Spleen (tissue), 7 donors: ENCODE measurements at regions not wholly inside any gene's neighbourhood (a gene's known extent, or its start where the extent isn't known, plus 50 kb on each side); places are given as distances from the start of the nearest gene placed in this dataset.

Experiments
- CTCF ChIP-seq, 11 experiments: fragments of 200-600 bp in 7 of 11; fragments of 450-650 bp in 4 of 11; sonication (generic) in 4 of 11; IDR thresholded peaks in 8 of 11; conservative IDR thresholded peaks in 3 of 11; 1 replicate in 7 of 11; 2 replicates in 4 of 11; pipeline versions ENCODE4 v1.4.0 to v1.8.0; 2016 to 2021; ENCODE audit warnings: antibody characterized with exemption in 11 of 11, inconsistent platforms in 4 of 11, mild to moderate bottlenecking in 1 of 11
- POLR2A ChIP-seq, 3 donors: fragments of 450-650 bp; IDR thresholded peaks; one replicate each; pipeline ENCODE4 v1.5.1; 2017; ENCODE audit warnings: antibody characterized with exemption in 3 of 3, mild to moderate bottlenecking in 1 of 3
- POLR2AphosphoS5 ChIP-seq, 3 donors: sonication (generic); formaldehyde crosslinking; IDR thresholded peaks; one replicate each; pipeline ENCODE4 v1.5.1; 2017; ENCODE audit warnings: antibody characterized with exemption in 3 of 3
- donor health status: DM: no; HTN: no; CAD: no; lungs with moderate emphysema.
- donor health status: DM: no; HTN: no; CAD: no.
- donor health status: DM: no; HTN: no; CAD: no.

- TF ChIP-seq CTCF (IDR thresholded peaks at IDR 0.05 in 8 of 11, conservative IDR thresholded peaks at IDR 0.05 in 3 of 11), result no peak
- TF ChIP-seq POLR2A (IDR thresholded peaks at IDR 0.05), result no peak
- TF ChIP-seq POLR2AphosphoS5 (IDR thresholded peaks at IDR 0.05), result no peak
Measured at GRCh38 chr15:61755467-61755866, 304.8 kb downstream of the VPS13C start.
